ENCODE measurements at regions not wholly inside any gene's neighbourhood (a gene's known extent, or its start where the extent isn't known, plus 50 kb on each side); places are given as distances from the start of the nearest gene placed in this dataset.

DNA sequence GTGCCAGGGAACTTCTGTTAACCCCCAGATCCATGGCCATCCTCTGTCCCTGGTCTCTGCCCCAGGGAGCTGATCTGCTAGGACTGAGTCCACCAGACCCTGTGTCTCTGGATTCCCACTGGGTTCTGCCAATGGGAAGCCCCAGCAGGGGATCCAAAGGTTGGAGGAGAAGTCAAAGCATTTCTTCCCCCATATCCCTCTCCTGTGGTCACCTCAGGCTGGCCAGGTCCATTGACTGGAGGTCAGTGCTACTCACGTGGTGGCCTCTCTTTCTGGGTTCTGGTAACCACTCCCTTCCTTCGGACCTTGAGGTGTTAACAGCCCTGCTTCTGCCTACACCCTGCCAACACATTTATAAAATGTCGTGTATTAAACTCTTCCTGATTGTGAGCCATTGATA, 69.7 kb upstream of the NECTIN1 start:
- TF ChIP-seq, protein P1, sequence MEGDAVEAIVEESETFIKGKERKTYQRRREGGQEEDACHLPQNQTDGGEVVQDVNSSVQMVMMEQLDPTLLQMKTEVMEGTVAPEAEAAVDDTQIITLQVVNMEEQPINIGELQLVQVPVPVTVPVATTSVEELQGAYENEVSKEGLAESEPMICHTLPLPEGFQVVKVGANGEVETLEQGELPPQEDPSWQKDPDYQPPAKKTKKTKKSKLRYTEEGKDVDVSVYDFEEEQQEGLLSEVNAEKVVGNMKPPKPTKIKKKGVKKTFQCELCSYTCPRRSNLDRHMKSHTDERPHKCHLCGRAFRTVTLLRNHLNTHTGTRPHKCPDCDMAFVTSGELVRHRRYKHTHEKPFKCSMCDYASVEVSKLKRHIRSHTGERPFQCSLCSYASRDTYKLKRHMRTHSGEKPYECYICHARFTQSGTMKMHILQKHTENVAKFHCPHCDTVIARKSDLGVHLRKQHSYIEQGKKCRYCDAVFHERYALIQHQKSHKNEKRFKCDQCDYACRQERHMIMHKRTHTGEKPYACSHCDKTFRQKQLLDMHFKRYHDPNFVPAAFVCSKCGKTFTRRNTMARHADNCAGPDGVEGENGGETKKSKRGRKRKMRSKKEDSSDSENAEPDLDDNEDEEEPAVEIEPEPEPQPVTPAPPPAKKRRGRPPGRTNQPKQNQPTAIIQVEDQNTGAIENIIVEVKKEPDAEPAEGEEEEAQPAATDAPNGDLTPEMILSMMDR (IDR thresholded peaks at IDR 0.05) = no peak
- no peak for TF ChIP-seq POLR2A (IDR thresholded peaks at IDR 0.05)
